ENCODE measurements at regions not wholly inside any gene's neighbourhood (a gene's known extent, or its start where the extent isn't known, plus 50 kb on each side); places are given as distances from the start of the nearest gene placed in this dataset.

DNA sequence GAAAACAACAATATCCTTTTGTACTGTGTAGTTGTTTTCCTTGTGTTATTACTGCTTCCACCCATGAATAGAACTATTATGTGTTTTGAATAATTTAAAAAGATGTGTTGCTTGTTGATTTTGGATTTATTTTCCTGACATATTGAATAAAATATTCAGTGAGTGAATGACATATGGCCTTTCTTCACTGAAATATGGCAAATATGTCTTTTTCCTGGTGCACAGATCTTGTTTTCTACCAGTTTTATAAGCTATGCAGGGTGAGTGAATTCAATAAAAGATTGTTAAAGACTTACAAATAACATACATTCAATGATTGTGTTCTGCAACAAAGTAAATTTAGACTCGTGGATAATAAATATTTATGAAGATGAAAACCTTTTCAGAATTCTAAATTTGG lies 1216.3 kb upstream of the ADGRL3 start:
- DNase-seq (ENCODE audit: low spot score) (no peak), ATAC-seq (no peak)
- Mint-ChIP-seq H3K36me3 (ENCODE audit: low read depth) (no peaks in the 10 kb centered on the region), H3K27me3 (ENCODE audit: insufficient read depth, low read depth, poor library complexity) (no peaks in the 10 kb centered on the region), H3K27ac (no peak overlapping the region), H3K4me3 (no peak overlapping the region), H3K4me1 (peaks cover 5% of the 10 kb centered on the region), H3K9me3 (no peaks in the 10 kb centered on the region)
- Histone ChIP-seq H3K79me2 (replicated peaks; ENCODE audit: insufficient read depth) (no peaks in the 10 kb centered on the region), H3F3A (replicated peaks; ENCODE audit: low read depth) (no peaks in the 10 kb centered on the region), H3K4me3 (no peak overlapping the region), H3K4me2 (no peak overlapping the region), H3K9me2 (ENCODE audit: insufficient read depth) (no peaks in the 10 kb centered on the region), H3K4me1 (ENCODE audit: insufficient read depth) (no peaks in the 10 kb centered on the region), H2AFZ (no peak overlapping the region), H3K36me3 (ENCODE audit: insufficient read depth) (no peaks in the 10 kb centered on the region), H4K20me1 (replicated peaks; ENCODE audit: insufficient read depth) (no peaks in the 10 kb centered on the region), H3K27ac (ENCODE audit: low read depth) (no peak overlapping the region), H3K27me3 (ENCODE audit: insufficient read depth) (no peaks in the 10 kb centered on the region)
- TF ChIP-seq STAT1 (IDR thresholded peaks at IDR 0.05; ENCODE audit: unreplicated experiment) = no peak
- no peak for TF ChIP-seq POLR2AphosphoS5 (IDR thresholded peaks at IDR 0.05; ENCODE audit: low read depth)
- TF ChIP-seq, protein P1, sequence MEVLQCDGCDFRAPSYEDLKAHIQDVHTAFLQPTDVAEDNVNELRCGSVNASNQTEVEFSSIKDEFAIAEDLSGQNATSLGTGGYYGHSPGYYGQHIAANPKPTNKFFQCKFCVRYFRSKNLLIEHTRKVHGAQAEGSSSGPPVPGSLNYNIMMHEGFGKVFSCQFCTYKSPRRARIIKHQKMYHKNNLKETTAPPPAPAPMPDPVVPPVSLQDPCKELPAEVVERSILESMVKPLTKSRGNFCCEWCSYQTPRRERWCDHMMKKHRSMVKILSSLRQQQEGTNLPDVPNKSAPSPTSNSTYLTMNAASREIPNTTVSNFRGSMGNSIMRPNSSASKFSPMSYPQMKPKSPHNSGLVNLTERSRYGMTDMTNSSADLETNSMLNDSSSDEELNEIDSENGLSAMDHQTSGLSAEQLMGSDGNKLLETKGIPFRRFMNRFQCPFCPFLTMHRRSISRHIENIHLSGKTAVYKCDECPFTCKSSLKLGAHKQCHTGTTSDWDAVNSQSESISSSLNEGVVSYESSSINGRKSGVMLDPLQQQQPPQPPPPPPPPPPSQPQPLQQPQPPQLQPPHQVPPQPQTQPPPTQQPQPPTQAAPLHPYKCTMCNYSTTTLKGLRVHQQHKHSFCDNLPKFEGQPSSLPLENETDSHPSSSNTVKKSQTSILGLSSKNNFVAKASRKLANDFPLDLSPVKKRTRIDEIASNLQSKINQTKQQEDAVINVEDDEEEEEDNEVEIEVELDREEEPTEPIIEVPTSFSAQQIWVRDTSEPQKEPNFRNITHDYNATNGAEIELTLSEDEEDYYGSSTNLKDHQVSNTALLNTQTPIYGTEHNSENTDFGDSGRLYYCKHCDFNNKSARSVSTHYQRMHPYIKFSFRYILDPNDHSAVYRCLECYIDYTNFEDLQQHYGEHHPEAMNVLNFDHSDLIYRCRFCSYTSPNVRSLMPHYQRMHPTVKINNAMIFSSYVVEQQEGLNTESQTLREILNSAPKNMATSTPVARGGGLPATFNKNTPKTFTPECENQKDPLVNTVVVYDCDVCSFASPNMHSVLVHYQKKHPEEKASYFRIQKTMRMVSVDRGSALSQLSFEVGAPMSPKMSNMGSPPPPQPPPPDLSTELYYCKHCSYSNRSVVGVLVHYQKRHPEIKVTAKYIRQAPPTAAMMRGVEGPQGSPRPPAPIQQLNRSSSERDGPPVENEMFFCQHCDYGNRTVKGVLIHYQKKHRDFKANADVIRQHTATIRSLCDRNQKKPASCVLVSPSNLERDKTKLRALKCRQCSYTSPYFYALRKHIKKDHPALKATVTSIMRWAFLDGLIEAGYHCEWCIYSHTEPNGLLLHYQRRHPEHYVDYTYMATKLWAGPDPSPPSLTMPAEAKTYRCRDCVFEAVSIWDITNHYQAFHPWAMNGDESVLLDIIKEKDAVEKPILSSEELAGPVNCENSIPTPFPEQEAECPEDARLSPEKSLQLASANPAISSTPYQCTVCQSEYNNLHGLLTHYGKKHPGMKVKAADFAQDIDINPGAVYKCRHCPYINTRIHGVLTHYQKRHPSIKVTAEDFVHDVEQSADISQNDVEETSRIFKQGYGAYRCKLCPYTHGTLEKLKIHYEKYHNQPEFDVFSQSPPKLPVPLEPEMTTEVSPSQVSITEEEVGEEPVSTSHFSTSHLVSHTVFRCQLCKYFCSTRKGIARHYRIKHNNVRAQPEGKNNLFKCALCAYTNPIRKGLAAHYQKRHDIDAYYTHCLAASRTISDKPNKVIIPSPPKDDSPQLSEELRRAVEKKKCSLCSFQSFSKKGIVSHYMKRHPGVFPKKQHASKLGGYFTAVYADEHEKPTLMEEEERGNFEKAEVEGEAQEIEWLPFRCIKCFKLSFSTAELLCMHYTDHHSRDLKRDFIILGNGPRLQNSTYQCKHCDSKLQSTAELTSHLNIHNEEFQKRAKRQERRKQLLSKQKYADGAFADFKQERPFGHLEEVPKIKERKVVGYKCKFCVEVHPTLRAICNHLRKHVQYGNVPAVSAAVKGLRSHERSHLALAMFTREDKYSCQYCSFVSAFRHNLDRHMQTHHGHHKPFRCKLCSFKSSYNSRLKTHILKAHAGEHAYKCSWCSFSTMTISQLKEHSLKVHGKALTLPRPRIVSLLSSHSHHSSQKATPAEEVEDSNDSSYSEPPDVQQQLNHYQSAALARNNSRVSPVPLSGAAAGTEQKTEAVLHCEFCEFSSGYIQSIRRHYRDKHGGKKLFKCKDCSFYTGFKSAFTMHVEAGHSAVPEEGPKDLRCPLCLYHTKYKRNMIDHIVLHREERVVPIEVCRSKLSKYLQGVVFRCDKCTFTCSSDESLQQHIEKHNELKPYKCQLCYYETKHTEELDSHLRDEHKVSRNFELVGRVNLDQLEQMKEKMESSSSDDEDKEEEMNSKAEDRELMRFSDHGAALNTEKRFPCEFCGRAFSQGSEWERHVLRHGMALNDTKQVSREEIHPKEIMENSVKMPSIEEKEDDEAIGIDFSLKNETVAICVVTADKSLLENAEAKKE (CRISPR knock-in tag; IDR thresholded peaks at IDR 0.05) = no peak
- no peak for TF ChIP-seq ZNF114 (CRISPR knock-in tag; IDR thresholded peaks at IDR 0.05)
- no peak for TF ChIP-seq JUNB (IDR thresholded peaks at IDR 0.05; ENCODE audit: unreplicated experiment)
- TF ChIP-seq, protein P2, sequence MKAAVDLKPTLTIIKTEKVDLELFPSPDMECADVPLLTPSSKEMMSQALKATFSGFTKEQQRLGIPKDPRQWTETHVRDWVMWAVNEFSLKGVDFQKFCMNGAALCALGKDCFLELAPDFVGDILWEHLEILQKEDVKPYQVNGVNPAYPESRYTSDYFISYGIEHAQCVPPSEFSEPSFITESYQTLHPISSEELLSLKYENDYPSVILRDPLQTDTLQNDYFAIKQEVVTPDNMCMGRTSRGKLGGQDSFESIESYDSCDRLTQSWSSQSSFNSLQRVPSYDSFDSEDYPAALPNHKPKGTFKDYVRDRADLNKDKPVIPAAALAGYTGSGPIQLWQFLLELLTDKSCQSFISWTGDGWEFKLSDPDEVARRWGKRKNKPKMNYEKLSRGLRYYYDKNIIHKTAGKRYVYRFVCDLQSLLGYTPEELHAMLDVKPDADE (IDR thresholded peaks at IDR 0.05) = no peak
- TF ChIP-seq, protein P3, sequence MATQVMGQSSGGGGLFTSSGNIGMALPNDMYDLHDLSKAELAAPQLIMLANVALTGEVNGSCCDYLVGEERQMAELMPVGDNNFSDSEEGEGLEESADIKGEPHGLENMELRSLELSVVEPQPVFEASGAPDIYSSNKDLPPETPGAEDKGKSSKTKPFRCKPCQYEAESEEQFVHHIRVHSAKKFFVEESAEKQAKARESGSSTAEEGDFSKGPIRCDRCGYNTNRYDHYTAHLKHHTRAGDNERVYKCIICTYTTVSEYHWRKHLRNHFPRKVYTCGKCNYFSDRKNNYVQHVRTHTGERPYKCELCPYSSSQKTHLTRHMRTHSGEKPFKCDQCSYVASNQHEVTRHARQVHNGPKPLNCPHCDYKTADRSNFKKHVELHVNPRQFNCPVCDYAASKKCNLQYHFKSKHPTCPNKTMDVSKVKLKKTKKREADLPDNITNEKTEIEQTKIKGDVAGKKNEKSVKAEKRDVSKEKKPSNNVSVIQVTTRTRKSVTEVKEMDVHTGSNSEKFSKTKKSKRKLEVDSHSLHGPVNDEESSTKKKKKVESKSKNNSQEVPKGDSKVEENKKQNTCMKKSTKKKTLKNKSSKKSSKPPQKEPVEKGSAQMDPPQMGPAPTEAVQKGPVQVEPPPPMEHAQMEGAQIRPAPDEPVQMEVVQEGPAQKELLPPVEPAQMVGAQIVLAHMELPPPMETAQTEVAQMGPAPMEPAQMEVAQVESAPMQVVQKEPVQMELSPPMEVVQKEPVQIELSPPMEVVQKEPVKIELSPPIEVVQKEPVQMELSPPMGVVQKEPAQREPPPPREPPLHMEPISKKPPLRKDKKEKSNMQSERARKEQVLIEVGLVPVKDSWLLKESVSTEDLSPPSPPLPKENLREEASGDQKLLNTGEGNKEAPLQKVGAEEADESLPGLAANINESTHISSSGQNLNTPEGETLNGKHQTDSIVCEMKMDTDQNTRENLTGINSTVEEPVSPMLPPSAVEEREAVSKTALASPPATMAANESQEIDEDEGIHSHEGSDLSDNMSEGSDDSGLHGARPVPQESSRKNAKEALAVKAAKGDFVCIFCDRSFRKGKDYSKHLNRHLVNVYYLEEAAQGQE (IDR thresholded peaks at IDR 0.05; ENCODE audit: unreplicated experiment) = no peak
